ENCODE measurements at regions not wholly inside any gene's neighbourhood (a gene's known extent, or its start where the extent isn't known, plus 50 kb on each side); places are given as distances from the start of the nearest gene placed in this dataset.

- DNase-seq: no peak
- no peaks in the 10 kb centered on the region for H3K9me3 ChIP-seq (replicated peaks; ENCODE audit: control insufficient read depth, low read depth, low read length)
- H3K4me3 ChIP-seq (ENCODE audit: low read length): no peak overlapping the region
- WGBS (ENCODE audit: insufficient coverage): 56% methylated on average over 4 of the region's 9 CpGs
- no peak overlapping the region for H3K27ac ChIP-seq (ENCODE audit: low read length)
- H3K27me3 ChIP-seq (ENCODE audit: control insufficient read depth, insufficient read depth, low read length): no peaks in the 10 kb centered on the region
- H3K36me3 ChIP-seq (ENCODE audit: control insufficient read depth, insufficient read depth, low read length): no peaks in the 10 kb centered on the region
- peaks cover 18% of the 10 kb centered on the region for H3K4me1 ChIP-seq (ENCODE audit: control insufficient read depth, insufficient read depth, low read length)
Measured at GRCh38 chr14:50007123-50007903, 109.1 kb downstream of the VCPKMT start.

GRCh38 chr14:50008562-50008961 is 107.8 kb downstream of the VCPKMT start:
- Histone ChIP-seq H3K27me3 (ENCODE audit: control insufficient read depth, insufficient read depth, low read length) (no peaks in the 10 kb centered on the region), H3K27ac (ENCODE audit: low read length) (no peak overlapping the region), H3K4me3 (ENCODE audit: low read length) (no peak overlapping the region), H3K9me3 (replicated peaks; ENCODE audit: control insufficient read depth, low read depth, low read length) (no peaks in the 10 kb centered on the region), H3K36me3 (ENCODE audit: control insufficient read depth, insufficient read depth, low read length) (no peaks in the 10 kb centered on the region), H3K4me1 (ENCODE audit: control insufficient read depth, insufficient read depth, low read length) (peaks cover 8% of the 10 kb centered on the region)
- no peak for DNase-seq
- WGBS (ENCODE audit: insufficient coverage): no CpG with 5 or more reads among the region's 2 CpGs

GRCh38 chr14:50008974-50009373 is 107.4 kb downstream of the VCPKMT start:
- DNase-seq: no peak
- no peaks in the 10 kb centered on the region for H3K9me3 ChIP-seq (replicated peaks; ENCODE audit: control insufficient read depth, low read depth, low read length)
- 91% methylated on average over 4 of the region's 8 CpGs for WGBS (ENCODE audit: insufficient coverage)
- H3K4me3 ChIP-seq (ENCODE audit: low read length): no peak overlapping the region
- H3K4me1 ChIP-seq (ENCODE audit: control insufficient read depth, insufficient read depth, low read length): peaks cover 4% of the 10 kb centered on the region
- H3K36me3 ChIP-seq (ENCODE audit: control insufficient read depth, insufficient read depth, low read length): no peaks in the 10 kb centered on the region
- H3K27me3 ChIP-seq (ENCODE audit: control insufficient read depth, insufficient read depth, low read length): no peaks in the 10 kb centered on the region
- no peak overlapping the region for H3K27ac ChIP-seq (ENCODE audit: low read length)

- no peaks in the 10 kb centered on the region for H3K27me3 ChIP-seq (ENCODE audit: control insufficient read depth, insufficient read depth, low read length)
- no peak for DNase-seq
- no peaks in the 10 kb centered on the region for H3K4me1 ChIP-seq (ENCODE audit: control insufficient read depth, insufficient read depth, low read length)
- 75% methylated on average over 3 of the region's 7 CpGs for WGBS (ENCODE audit: insufficient coverage)
- H3K27ac ChIP-seq (ENCODE audit: low read length): no peak overlapping the region
- H3K36me3 ChIP-seq (ENCODE audit: control insufficient read depth, insufficient read depth, low read length): no peaks in the 10 kb centered on the region
- H3K9me3 ChIP-seq (replicated peaks; ENCODE audit: control insufficient read depth, low read depth, low read length): no peaks in the 10 kb centered on the region
- no peak overlapping the region for H3K4me3 ChIP-seq (ENCODE audit: low read length)
Measured at GRCh38 chr14:50010752-50011151, 105.6 kb downstream of the VCPKMT start.

DNA sequence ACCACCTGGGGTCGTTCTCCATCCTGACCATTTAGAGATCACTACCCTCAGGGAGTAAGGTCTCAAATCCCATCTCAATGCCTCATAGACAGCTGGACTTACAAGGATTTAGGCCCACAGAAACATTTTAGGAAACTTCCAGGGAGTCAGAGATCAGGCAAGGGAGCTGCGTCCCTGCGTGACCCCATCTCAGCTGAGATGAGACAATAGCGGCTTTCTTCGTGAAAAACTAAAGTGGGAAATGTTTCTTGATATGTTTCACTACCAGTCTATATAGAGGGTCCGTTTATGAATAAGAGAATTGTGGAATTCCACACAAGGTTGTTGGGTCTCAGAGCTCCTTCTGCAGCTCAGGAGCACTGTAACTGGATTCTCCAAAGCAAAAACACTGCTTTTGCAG is 105.1 kb downstream of the VCPKMT start:
- WGBS (ENCODE audit: insufficient coverage): 96% methylated on average over 3 of the region's 6 CpGs
- H3K9me3 ChIP-seq (replicated peaks; ENCODE audit: control insufficient read depth, low read depth, low read length): no peaks in the 10 kb centered on the region
- H3K27me3 ChIP-seq (ENCODE audit: control insufficient read depth, insufficient read depth, low read length): no peaks in the 10 kb centered on the region
- no peak overlapping the region for H3K4me3 ChIP-seq (ENCODE audit: low read length)
- H3K36me3 ChIP-seq (ENCODE audit: control insufficient read depth, insufficient read depth, low read length): no peaks in the 10 kb centered on the region
- DNase-seq: no peak
- no peaks in the 10 kb centered on the region for H3K4me1 ChIP-seq (ENCODE audit: control insufficient read depth, insufficient read depth, low read length)
- no peak overlapping the region for H3K27ac ChIP-seq (ENCODE audit: low read length)

DNA sequence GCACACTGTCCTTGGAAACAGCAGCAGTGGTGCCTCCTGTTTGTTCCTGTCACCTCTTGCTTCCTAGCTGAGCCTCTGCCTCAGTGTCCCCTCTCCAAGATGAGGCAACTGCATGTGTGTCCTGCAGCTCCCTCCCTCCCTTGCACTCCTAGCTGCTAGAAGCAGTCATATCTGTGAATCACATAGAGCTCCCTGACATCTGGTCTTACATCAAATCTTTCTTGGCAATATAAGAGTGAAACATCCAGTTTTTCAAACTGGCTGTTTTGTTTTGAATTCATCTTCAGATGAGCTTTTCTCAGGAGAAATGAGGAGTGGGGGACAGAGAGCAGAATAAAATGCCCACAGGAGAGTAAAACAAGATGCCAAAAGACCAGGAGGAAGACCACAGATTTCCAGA is 103.7 kb downstream of the VCPKMT start:
- Histone ChIP-seq H3K9me3 (replicated peaks; ENCODE audit: control insufficient read depth, low read depth, low read length) (no peaks in the 10 kb centered on the region), H3K36me3 (ENCODE audit: control insufficient read depth, insufficient read depth, low read length) (no peaks in the 10 kb centered on the region), H3K27me3 (ENCODE audit: control insufficient read depth, insufficient read depth, low read length) (no peaks in the 10 kb centered on the region), H3K4me3 (ENCODE audit: low read length) (no peak overlapping the region), H3K27ac (ENCODE audit: low read length) (no peak overlapping the region), H3K4me1 (ENCODE audit: control insufficient read depth, insufficient read depth, low read length) (peaks cover 5% of the 10 kb centered on the region)
- no peak for DNase-seq

DNA sequence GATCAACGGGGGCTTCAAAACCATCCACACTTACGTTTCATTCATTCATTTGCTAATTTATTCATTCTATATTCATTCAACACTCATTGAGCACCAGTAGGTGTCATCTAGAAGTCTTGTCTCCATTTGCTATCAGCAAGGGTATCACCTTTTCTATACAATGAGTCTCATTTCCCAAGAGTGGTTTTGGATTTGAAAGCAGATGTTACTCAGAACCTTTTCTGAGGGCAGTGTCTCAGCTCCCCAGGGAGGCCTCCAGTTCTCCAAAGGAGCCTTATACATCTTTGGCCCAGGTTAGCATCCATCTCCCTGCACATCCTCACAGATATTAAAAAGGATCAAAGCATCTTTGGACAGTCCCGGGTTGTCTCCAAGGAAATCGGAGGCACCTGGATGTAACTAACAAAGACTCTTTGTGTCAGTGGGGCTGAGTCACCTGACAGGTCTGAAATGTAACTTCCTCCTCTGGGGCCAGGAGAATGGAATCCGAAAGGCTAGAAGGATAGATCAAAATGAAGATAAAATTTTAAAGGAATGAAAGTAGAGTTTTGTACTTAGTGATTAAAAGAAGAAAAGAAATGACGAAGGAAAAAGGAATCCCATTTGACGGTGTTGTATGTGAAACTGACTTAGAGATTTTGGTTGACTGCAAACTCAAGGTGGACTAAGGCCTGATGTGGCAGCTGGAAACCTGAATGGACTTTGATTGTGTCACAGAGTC is 103.0 kb downstream of the VCPKMT start:
- peaks cover 12% of the 10 kb centered on the region for H3K4me1 ChIP-seq (ENCODE audit: control insufficient read depth, insufficient read depth, low read length)
- no peaks in the 10 kb centered on the region for H3K36me3 ChIP-seq (ENCODE audit: control insufficient read depth, insufficient read depth, low read length)
- 68% methylated on average over 4 of the region's 7 CpGs for WGBS (ENCODE audit: insufficient coverage)
- no peak for DNase-seq
- no peak overlapping the region for H3K4me3 ChIP-seq (ENCODE audit: low read length)
- H3K27ac ChIP-seq (ENCODE audit: low read length): no peak overlapping the region
- no peaks in the 10 kb centered on the region for H3K9me3 ChIP-seq (replicated peaks; ENCODE audit: control insufficient read depth, low read depth, low read length)
- H3K27me3 ChIP-seq (ENCODE audit: control insufficient read depth, insufficient read depth, low read length): no peaks in the 10 kb centered on the region

DNA sequence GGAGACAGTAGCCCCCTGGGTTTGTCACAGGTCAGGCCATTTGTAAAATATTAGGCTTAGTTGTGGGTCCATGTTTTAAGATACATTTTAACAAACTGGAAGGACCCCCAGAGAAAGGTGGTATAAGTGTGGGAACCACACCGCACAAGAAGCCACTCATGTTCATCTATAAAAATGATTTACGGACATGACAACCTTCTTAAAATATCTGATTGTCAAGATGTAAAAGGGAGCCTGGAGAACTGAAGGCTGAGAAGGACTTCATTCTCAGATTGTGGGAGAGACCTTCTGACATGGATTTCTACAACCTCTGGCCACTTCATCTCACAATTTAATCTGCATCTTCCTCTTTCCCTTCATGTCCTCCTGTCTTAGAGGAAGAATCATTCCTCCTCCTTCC is 102.4 kb downstream of the VCPKMT start:
- no peak for DNase-seq
- Histone ChIP-seq H3K9me3 (replicated peaks; ENCODE audit: control insufficient read depth, low read depth, low read length) (no peaks in the 10 kb centered on the region), H3K27me3 (ENCODE audit: control insufficient read depth, insufficient read depth, low read length) (no peaks in the 10 kb centered on the region), H3K36me3 (ENCODE audit: control insufficient read depth, insufficient read depth, low read length) (no peaks in the 10 kb centered on the region), H3K4me1 (ENCODE audit: control insufficient read depth, insufficient read depth, low read length) (peaks cover 17% of the 10 kb centered on the region), H3K27ac (ENCODE audit: low read length) (no peak overlapping the region), H3K4me3 (ENCODE audit: low read length) (no peak overlapping the region)
- no CpG with 5 or more reads among the region's 2 CpGs for WGBS (ENCODE audit: insufficient coverage)

GRCh38 chr14:50014809-50015430 is 101.5 kb downstream of the VCPKMT start:
- 21% methylated on average over 2 of the region's 2 CpGs for WGBS (ENCODE audit: insufficient coverage)

GRCh38 chr14:50015716-50016115 is 100.7 kb downstream of the VCPKMT start:
- WGBS (ENCODE audit: insufficient coverage): 83% methylated on average over 1 of the region's 3 CpGs
- Histone ChIP-seq H3K9me3 (replicated peaks; ENCODE audit: control insufficient read depth, low read depth, low read length) (peaks cover 9% of the 10 kb centered on the region), H3K4me1 (ENCODE audit: control insufficient read depth, insufficient read depth, low read length) (peaks cover 21% of the 10 kb centered on the region)

More at GRCh38 chr14:50014809-50015430, 101.5 kb downstream of the VCPKMT start:
- H3K27ac ChIP-seq (ENCODE audit: low read length): no peak overlapping the region
- no peaks in the 10 kb centered on the region for H3K36me3 ChIP-seq (ENCODE audit: control insufficient read depth, insufficient read depth, low read length)
- peak; percentile 75 for DNase-seq
- peaks cover 4% of the 10 kb centered on the region for H3K9me3 ChIP-seq (replicated peaks; ENCODE audit: control insufficient read depth, low read depth, low read length)
- no peak overlapping the region for H3K4me3 ChIP-seq (ENCODE audit: low read length)
- peaks cover 21% of the 10 kb centered on the region for H3K4me1 ChIP-seq (ENCODE audit: control insufficient read depth, insufficient read depth, low read length)
- no peaks in the 10 kb centered on the region for H3K27me3 ChIP-seq (ENCODE audit: control insufficient read depth, insufficient read depth, low read length)

More at GRCh38 chr14:50015716-50016115, 100.7 kb downstream of the VCPKMT start:
- DNase-seq: no peak
- Histone ChIP-seq H3K4me3 (ENCODE audit: low read length) (no peak overlapping the region), H3K27ac (ENCODE audit: low read length) (no peak overlapping the region), H3K27me3 (ENCODE audit: control insufficient read depth, insufficient read depth, low read length) (no peaks in the 10 kb centered on the region), H3K36me3 (ENCODE audit: control insufficient read depth, insufficient read depth, low read length) (no peaks in the 10 kb centered on the region)
